Epidermal melanocyte (primary cell): ENCODE measurements at regions not wholly inside any gene's neighbourhood (a gene's known extent, or its start where the extent isn't known, plus 50 kb on each side); places are given as distances from the start of the nearest gene placed in this dataset.
A peak's percentile ranks its signal among the peaks of the same experiment; 100 is the strongest.

Experiments
- DNase-seq: peaks from one replicate; pipeline ENCODE4 v3.0.0; 2011; ENCODE audit warnings: low spot score; ENCODE audit not compliant: insufficient read length

GRCh38 chr9:73219985-73220626, 68.4 kb downstream of the ANXA1 start:
- DNase-seq: no peak

- no peak for DNase-seq
These were observed 71.9 kb downstream of the ANXA1 start for GRCh38 chr9:73223594-73223993.

GRCh38 chr9:73229543-73229942, 77.9 kb downstream of the ANXA1 start:
- no peak for DNase-seq

GRCh38 chr9:73230251-73230650, 78.6 kb downstream of the ANXA1 start:
- DNase-seq: no peak

- no peak for DNase-seq
These were observed 79.5 kb downstream of the ANXA1 start for GRCh38 chr9:73231203-73231602.

GRCh38 chr9:73233359-73234007, 81.8 kb downstream of the ANXA1 start:
- no peak for DNase-seq

GRCh38 chr9:73234008-73234360, 82.3 kb downstream of the ANXA1 start:
- no peak for DNase-seq

- no peak for DNase-seq
These were observed 85.5 kb downstream of the ANXA1 start for GRCh38 chr9:73237140-73237539.

- no peak for DNase-seq
These were observed 88.1 kb downstream of the ANXA1 start for GRCh38 chr9:73239570-73240265.

- no peak for DNase-seq
These were observed 91.4 kb downstream of the ANXA1 start for GRCh38 chr9:73243078-73243477.

- no peak for DNase-seq
These were observed 107.5 kb downstream of the ANXA1 start for GRCh38 chr9:73259086-73259696.

- DNase-seq: no peak
These were observed 108.8 kb downstream of the ANXA1 start for GRCh38 chr9:73260506-73260905.

GRCh38 chr9:73264631-73265030, 113.0 kb downstream of the ANXA1 start:
- DNase-seq: no peak

GRCh38 chr9:73265876-73266275, 114.2 kb downstream of the ANXA1 start:
- DNase-seq: no peak

GRCh38 chr9:73269430-73270101, 117.9 kb downstream of the ANXA1 start:
- DNase-seq: peak; percentile 20

- peak; percentile 23 for DNase-seq
These were observed 119.5 kb downstream of the ANXA1 start for GRCh38 chr9:73270967-73271721.

- no peak for DNase-seq
These were observed 128.4 kb downstream of the ANXA1 start for GRCh38 chr9:73280113-73280512.

GRCh38 chr9:73284377-73284776, 132.7 kb downstream of the ANXA1 start:
- no peak for DNase-seq

GRCh38 chr9:73294336-73294735, 142.7 kb downstream of the ANXA1 start:
- no peak for DNase-seq

- DNase-seq: no peak
These were observed 174.3 kb downstream of the ANXA1 start for GRCh38 chr9:73325983-73326382.

GRCh38 chr9:73327149-73327548, 175.5 kb downstream of the ANXA1 start:
- no peak for DNase-seq
